CD4-positive, alpha-beta memory T cell (primary cell): ENCODE measurements at regions not wholly inside any gene's neighbourhood (a gene's known extent, or its start where the extent isn't known, plus 50 kb on each side); places are given as distances from the start of the nearest gene placed in this dataset.

Experiments used
- CTCF ChIA-PET: fragments of 350-600 bp; sonication (Branson Sonifier 250); formaldehyde crosslinking; loops from one replicate; lab custom pipeline; 2021; ENCODE audit warnings: inconsistent platforms; ENCODE audit not compliant: partially characterized antibody; lab: Charles Lee
- POLR2A ChIA-PET: fragments of 350-600 bp; sonication (Branson Sonifier 250); formaldehyde crosslinking; loops from one replicate; lab custom pipeline; 2021; ENCODE audit not compliant: partially characterized antibody; lab: Charles Lee
- DNase-seq, 5 donors: peaks; one replicate each; pipeline versions ENCODE4 v3.0.0 to v3.0.0-alpha.2; 2020 to 2022; ENCODE audit warnings: mixed read lengths in 1 of 5
- H3K27ac ChIP-seq: one replicate; pipeline ENCODE4 v1.7.0; 2013; ENCODE audit warnings: low read depth, low read length
- H3K27me3 ChIP-seq: 2 replicates; pipeline ENCODE4 v1.7.0; 2013; ENCODE audit warnings: mild to moderate bottlenecking, low read length, moderate library complexity; ENCODE audit not compliant: insufficient read depth
- H3K36me3 ChIP-seq: 2 replicates; pipeline ENCODE4 v1.7.0; 2013; ENCODE audit warnings: mild to moderate bottlenecking, low read length, moderate library complexity; ENCODE audit not compliant: insufficient read depth
- H3K4me1 ChIP-seq: 2 replicates; pipeline ENCODE4 v1.7.0; 2013; ENCODE audit warnings: mild to moderate bottlenecking, low read length, moderate library complexity; ENCODE audit not compliant: insufficient read depth
- H3K4me3 ChIP-seq, 2 donors: one replicate each; pipeline ENCODE4 v1.7.0; 2013; ENCODE audit warnings: low read length in 2 of 2, mild to moderate bottlenecking in 1 of 2
- H3K9me3 ChIP-seq, 2 donors: one replicate each; pipeline ENCODE4 v1.7.0; 2013; ENCODE audit warnings: low read length in 2 of 2, control low read depth in 1 of 2; ENCODE audit not compliant: control insufficient read depth in 1 of 2
- H3K27ac Mint-ChIP-seq, 7 donors: one replicate each; pipeline ENCODE4 v1.8.0; 2020 to 2021; ENCODE audit warnings: mixed read lengths in 7 of 7, mild to moderate bottlenecking in 6 of 7, inconsistent platforms in 3 of 7, moderate library complexity in 3 of 7
- H3K27me3 Mint-ChIP-seq, 2 donors: one replicate each; pipeline ENCODE4 v1.8.0; 2020 to 2021; ENCODE audit warnings: mixed read lengths in 2 of 2
- H3K36me3 Mint-ChIP-seq, 2 donors: one replicate each; pipeline ENCODE4 v1.8.0; 2020 to 2021; ENCODE audit warnings: mixed read lengths in 2 of 2, inconsistent platforms in 1 of 2, mild to moderate bottlenecking in 1 of 2
- H3K4me1 Mint-ChIP-seq, 4 donors: one replicate each; pipeline ENCODE4 v1.8.0; 2020 to 2021; ENCODE audit warnings: mixed read lengths in 4 of 4, mild to moderate bottlenecking in 1 of 4
- H3K4me3 Mint-ChIP-seq, 8 donors: one replicate each; pipeline ENCODE4 v1.8.0; 2020 to 2021; ENCODE audit warnings: mixed read lengths in 8 of 8, mild to moderate bottlenecking in 7 of 8, moderate library complexity in 6 of 8, inconsistent platforms in 3 of 8
- H3K9me3 Mint-ChIP-seq, 8 donors: one replicate each; pipeline ENCODE4 v1.8.0; 2020 to 2021; ENCODE audit warnings: mixed read lengths in 8 of 8, mild to moderate bottlenecking in 5 of 8, inconsistent platforms in 3 of 8, moderate library complexity in 1 of 8
- intact Hi-C: fragments of 100-400 bp; cut with micrococcal nuclease; formaldehyde crosslinking; loops from one replicate; pipeline ENCODE4 v1.15.1; 2023

DNA sequence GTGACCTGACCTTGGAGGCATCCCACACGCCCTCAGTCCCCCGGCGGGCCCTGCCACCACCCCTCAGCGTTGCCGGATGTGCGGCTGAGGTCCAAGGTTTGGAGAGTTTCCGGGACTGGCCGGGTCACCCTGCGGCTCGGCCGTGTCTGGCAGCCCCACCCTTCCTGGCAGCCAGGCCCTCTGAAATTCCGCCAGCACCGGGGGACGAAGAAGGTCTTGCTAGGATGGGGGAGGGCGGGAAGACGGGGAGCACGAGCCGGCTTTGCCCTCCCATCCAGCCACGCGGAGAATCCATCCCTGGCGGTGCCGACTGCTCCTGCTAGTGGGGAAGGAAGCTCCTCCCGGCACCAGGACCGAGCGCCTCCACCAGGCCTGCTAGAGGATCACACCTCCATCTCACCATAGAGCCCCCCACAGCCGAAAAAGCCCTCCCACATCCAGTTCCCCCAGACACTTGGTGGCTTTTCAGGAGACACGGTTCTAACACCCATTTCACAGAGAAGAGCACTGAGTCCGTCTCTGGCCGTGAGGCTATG, 81.5 kb downstream of the CPN2 start:
- Histone ChIP-seq H3K9me3 (no peaks in the 10 kb centered on the region), H3K27ac (no peak overlapping the region), H3K36me3 (no peaks in the 10 kb centered on the region), H3K4me1 (no peaks in the 10 kb centered on the region), H3K27me3 (no peaks in the 10 kb centered on the region), H3K4me3 (no peak overlapping the region)
- POLR2A ChIA-PET: no interaction called here
- H3K4me3 Mint-ChIP-seq: no peak overlapping the region
- CTCF ChIA-PET: no interaction called here
- DNase-seq: no peak
- H3K36me3 Mint-ChIP-seq: no peaks in the 10 kb centered on the region
- no peaks in the 10 kb centered on the region for H3K9me3 Mint-ChIP-seq
- H3K27ac Mint-ChIP-seq: no peak overlapping the region
- peaks cover 0 to 1% of the 10 kb centered on the region in 2 donors for H3K27me3 Mint-ChIP-seq
- intact Hi-C loops: no loop called here
- H3K4me1 Mint-ChIP-seq: peaks cover under 1 to 5% (median 3%) of the 10 kb centered on the region in 4 donors

DNA sequence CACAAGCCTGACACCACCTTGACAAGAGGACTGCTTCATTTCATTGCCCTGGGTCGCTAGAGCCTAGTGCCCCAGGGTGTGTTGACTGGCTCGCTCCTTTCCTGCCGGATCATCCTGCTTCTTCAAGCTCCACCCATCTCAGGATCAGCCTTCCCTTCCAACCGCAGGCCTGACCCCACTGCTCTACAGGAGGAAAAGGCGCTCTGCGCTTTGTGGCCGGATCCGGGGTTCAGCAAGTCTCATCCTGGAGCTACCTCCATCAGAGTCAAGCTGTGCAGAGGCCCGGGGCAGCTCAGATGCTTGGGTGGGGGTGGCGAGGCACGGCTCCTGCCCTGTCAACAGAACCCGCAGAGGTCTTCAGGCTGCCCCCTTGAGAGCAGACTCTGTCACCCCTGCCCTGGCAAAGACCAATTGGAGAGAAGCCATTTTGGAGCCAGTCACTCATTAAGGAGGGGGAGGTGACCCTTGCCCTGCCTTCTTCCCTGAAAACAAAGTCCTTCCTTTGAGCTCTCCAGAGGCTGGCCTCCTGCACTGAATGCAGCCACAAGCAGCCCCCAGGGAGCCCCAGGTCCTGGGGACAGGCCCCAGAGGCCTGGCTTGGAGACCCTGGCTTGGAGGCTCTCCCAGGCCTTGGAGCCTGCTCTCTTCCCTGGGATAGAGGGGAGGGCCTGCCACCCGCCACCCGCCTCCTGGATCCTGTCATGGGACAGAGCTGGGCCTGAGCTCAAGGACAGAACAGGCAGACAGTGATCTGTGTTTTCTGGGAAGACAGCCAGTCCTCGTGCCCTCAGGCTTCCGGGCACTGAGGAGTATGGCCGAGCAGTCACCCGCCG, 80.3 kb downstream of the CPN2 start:
- intact Hi-C loops: no loop called here
- DNase-seq: no peak
- H3K9me3 ChIP-seq: no peaks in the 10 kb centered on the region
- POLR2A ChIA-PET: no interaction called here
- no peak overlapping the region for H3K4me3 ChIP-seq
- H3K36me3 ChIP-seq: no peaks in the 10 kb centered on the region
- no peaks in the 10 kb centered on the region for H3K4me1 ChIP-seq
- Mint-ChIP-seq H3K4me3 (no peak overlapping the region), H3K4me1 (peaks cover 5 to 10% (median 8%) of the 10 kb centered on the region in 4 donors), H3K27ac (no peak overlapping the region), H3K9me3 (no peaks in the 10 kb centered on the region), H3K27me3 (peaks cover 1 to 4% of the 10 kb centered on the region in 2 donors), H3K36me3 (no peaks in the 10 kb centered on the region)
- H3K27me3 ChIP-seq: no peaks in the 10 kb centered on the region
- CTCF ChIA-PET: no interaction called here
- H3K27ac ChIP-seq: no peak overlapping the region

DNA sequence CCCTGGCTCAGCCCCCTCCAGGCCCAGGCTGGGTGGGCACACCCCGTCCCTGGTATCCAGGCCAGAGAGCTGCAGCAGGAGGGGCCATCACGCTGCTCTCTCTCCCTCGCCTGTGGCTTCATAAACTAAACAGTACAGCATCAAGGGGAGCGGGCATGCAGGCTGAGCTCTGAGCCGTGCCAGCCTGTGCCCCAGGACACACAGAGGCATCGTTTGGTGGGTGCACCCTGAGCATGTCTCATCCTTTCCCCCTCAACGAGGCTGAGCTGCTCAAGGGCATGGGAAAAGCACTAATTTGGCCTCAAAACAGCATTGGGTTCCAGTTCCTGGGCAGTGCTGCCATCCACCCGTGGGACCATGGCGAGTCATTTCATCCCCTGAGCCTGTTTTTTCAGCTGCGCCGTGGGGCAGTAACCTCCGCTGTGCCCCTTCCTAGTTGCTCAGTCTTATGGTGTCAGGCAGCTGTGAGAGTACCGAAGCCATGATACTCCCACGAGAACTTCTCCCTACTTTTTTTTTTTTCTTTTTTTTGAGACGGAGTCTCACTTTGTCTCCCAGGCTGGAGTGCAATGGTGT, 79.6 kb downstream of the CPN2 start:
- no peak overlapping the region for H3K27ac Mint-ChIP-seq
- H3K4me1 ChIP-seq: no peaks in the 10 kb centered on the region
- no peaks in the 10 kb centered on the region for H3K36me3 ChIP-seq
- no peaks in the 10 kb centered on the region for H3K27me3 ChIP-seq
- H3K27ac ChIP-seq: no peak overlapping the region
- no peak overlapping the region for H3K4me3 ChIP-seq
- intact Hi-C loops: no loop called here
- peaks cover 5 to 10% (median 8%) of the 10 kb centered on the region in 4 donors for H3K4me1 Mint-ChIP-seq
- no peaks in the 10 kb centered on the region for H3K9me3 Mint-ChIP-seq
- H3K9me3 ChIP-seq: no peaks in the 10 kb centered on the region
- peaks cover 0 to 4% of the 10 kb centered on the region in 2 donors for H3K27me3 Mint-ChIP-seq
- no peaks in the 10 kb centered on the region for H3K36me3 Mint-ChIP-seq
- ChIA-PET POLR2A (no interaction called here), CTCF (no interaction called here)
- DNase-seq: no peak
- H3K4me3 Mint-ChIP-seq: no peak overlapping the region

DNA sequence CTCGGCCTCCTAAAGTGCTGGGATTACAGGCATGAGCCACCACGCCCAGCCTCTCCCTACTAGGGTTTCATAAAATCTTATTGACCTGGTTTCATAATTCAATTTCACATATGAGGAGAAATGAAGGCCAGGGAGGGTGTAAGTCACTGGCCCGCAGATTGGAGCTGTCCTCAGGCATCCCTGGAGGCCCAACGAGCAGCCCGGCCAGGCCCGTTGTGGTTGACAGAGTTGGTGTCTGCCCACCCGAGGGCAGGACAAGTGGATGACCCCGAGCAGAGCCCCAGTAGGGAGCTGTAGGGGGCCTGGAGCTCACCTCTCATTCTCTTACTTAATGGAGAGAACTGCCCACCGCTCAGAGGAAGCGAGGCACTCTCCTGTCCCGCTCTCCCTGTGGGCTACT, 78.9 kb downstream of the CPN2 start:
- no peaks in the 10 kb centered on the region for H3K4me1 ChIP-seq
- no peak overlapping the region for H3K27ac ChIP-seq
- Mint-ChIP-seq H3K27ac (no peak overlapping the region), H3K9me3 (no peaks in the 10 kb centered on the region), H3K4me1 (peaks cover 5 to 10% (median 8%) of the 10 kb centered on the region in 4 donors), H3K36me3 (no peaks in the 10 kb centered on the region), H3K27me3 (peaks cover 0 to 4% of the 10 kb centered on the region in 2 donors), H3K4me3 (no peak overlapping the region)
- ChIA-PET CTCF (no interaction called here), POLR2A (no interaction called here)
- H3K9me3 ChIP-seq: no peaks in the 10 kb centered on the region
- no peaks in the 10 kb centered on the region for H3K36me3 ChIP-seq
- no peak overlapping the region for H3K4me3 ChIP-seq
- no peak for DNase-seq
- no peaks in the 10 kb centered on the region for H3K27me3 ChIP-seq
- intact Hi-C loops: no loop called here

DNA sequence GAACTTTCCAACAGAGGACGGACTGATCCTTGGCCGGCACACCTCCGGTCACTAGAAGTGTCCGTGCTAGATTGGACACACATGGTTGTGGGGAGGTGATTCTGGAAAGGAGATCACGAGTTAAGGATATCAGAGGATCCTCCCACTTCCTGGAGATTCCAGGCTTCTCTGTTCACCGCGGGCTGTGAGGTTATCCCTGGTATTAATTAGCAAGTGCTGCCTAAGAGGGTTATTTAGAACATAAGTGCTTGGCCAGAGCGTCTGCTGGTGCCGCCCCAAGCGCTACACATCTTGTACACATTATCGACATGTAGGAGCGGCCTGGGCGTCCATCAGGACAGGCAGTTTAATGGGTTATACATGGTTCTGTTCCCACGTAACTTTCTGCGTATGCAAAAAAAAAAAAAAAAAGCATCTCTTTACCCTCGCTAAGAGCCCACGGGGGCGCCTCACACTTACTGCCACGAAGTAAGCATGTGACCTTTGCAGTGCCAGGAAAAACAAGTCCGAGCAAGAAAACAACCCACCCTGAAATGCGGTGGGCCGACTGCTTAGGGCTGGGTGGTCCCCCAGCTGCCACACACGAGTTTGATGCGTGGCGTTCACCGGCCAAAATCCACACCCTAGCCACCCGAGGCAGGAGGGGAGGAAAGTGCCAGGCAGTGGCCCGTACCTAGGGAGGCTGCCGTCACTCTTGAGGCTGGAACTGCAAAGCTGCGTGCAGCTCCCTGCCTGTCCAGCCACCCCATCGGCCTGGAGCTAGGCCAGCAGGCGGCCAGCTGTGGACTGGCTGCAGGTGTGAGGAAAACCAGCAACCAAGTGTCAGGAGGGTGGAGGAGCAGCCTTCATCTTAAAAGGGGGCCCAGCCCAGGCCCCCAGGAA, 78.0 kb downstream of the CPN2 start:
- intact Hi-C loops: no loop called here
- H3K36me3 Mint-ChIP-seq: no peaks in the 10 kb centered on the region
- no peak overlapping the region for H3K27ac Mint-ChIP-seq
- Histone ChIP-seq H3K4me3 (no peak overlapping the region), H3K27me3 (no peaks in the 10 kb centered on the region), H3K27ac (no peak overlapping the region), H3K4me1 (no peaks in the 10 kb centered on the region), H3K36me3 (no peaks in the 10 kb centered on the region), H3K9me3 (no peaks in the 10 kb centered on the region)
- H3K9me3 Mint-ChIP-seq: no peaks in the 10 kb centered on the region
- ChIA-PET POLR2A (no interaction called here), CTCF (no interaction called here)
- no peak overlapping the region for H3K4me3 Mint-ChIP-seq
- no peak for DNase-seq
- peaks cover 5 to 10% (median 8%) of the 10 kb centered on the region in 4 donors for H3K4me1 Mint-ChIP-seq
- peaks cover 0 to 4% of the 10 kb centered on the region in 2 donors for H3K27me3 Mint-ChIP-seq

DNA sequence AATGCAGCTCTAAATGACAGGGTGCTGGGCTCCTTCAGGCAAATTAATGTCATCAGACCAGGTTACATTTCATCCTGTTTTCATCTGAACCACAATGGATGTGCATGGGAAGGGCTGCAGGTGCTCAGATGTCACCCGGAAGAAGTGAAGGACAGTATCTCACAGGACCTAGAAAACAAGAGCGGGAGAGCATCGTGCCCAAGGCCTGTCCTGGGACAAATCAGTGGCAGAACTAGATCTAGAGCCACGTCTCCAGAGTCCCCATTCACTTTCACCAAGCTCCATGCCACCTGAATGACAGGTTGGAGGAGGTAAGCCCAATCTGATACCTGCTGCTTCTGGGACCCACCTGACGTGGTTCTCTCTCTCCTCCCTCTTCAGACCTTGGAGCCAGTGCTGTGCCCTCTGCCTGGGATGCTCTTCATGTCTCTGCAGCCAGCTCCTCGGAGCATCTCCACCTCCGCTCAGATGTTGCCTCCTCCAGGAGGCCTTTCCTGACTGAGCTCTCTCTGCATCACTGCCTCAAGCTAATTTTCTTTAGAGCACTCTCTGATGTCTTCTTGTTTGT, 77.3 kb downstream of the CPN2 start:
- no peaks in the 10 kb centered on the region for H3K36me3 Mint-ChIP-seq
- no peak overlapping the region for H3K27ac Mint-ChIP-seq
- Histone ChIP-seq H3K4me1 (no peaks in the 10 kb centered on the region), H3K4me3 (no peak overlapping the region), H3K27ac (no peak overlapping the region), H3K36me3 (no peaks in the 10 kb centered on the region), H3K9me3 (no peaks in the 10 kb centered on the region), H3K27me3 (no peaks in the 10 kb centered on the region)
- intact Hi-C loops: no loop called here
- ChIA-PET CTCF (no interaction called here), POLR2A (no interaction called here)
- H3K27me3 Mint-ChIP-seq: peaks cover 0 to 4% of the 10 kb centered on the region in 2 donors
- H3K9me3 Mint-ChIP-seq: no peaks in the 10 kb centered on the region
- peaks cover 5 to 8% (median 7%) of the 10 kb centered on the region in 4 donors for H3K4me1 Mint-ChIP-seq
- no peak overlapping the region for H3K4me3 Mint-ChIP-seq
- no peak for DNase-seq
